Activated CD8-positive, alpha-beta T cell treated with anti-CD3 and anti-CD28 coated beads for 36 hours (primary cell): ENCODE measurements at regions not wholly inside any gene's neighbourhood (a gene's known extent, or its start where the extent isn't known, plus 50 kb on each side); places are given as distances from the start of the nearest gene placed in this dataset.

Source experiments
- ATAC-seq: fragments of 200-7000 bp; cut with Tn5 transposase; one replicate; pipeline ENCODE4 v1.10.0; 2021; ENCODE audit warnings: mild to moderate bottlenecking, moderate library complexity
- CTCF ChIA-PET: fragments of 350-600 bp; sonication (Branson Sonifier 250); formaldehyde crosslinking; loops from one replicate; lab custom pipeline; 2021; ENCODE audit warnings: antibody characterized with exemption; lab: Charles Lee
- POLR2A ChIA-PET: fragments of 350-600 bp; sonication (Branson Sonifier 250); formaldehyde crosslinking; loops from one replicate; lab custom pipeline; 2021; ENCODE audit warnings: antibody characterized with exemption; lab: Charles Lee
- DNase-seq: peaks from one replicate; pipeline ENCODE4 v3.0.0-alpha.2; 2020
- H3K27ac Mint-ChIP-seq: one replicate; pipeline ENCODE4 v1.8.0; 2021; ENCODE audit warnings: mild to moderate bottlenecking, mixed read lengths
- H3K27me3 Mint-ChIP-seq: one replicate; pipeline ENCODE4 v1.8.0; 2021; ENCODE audit warnings: mixed read lengths
- H3K36me3 Mint-ChIP-seq: one replicate; pipeline ENCODE4 v1.8.0; 2021; ENCODE audit warnings: low read depth, mixed read lengths
- H3K4me1 Mint-ChIP-seq: one replicate; pipeline ENCODE4 v1.8.0; 2021; ENCODE audit warnings: low read depth, mixed read lengths
- H3K4me3 Mint-ChIP-seq: one replicate; pipeline ENCODE4 v1.8.0; 2021; ENCODE audit warnings: mild to moderate bottlenecking, moderate library complexity, mixed read lengths
- H3K9me3 Mint-ChIP-seq: one replicate; pipeline ENCODE4 v1.8.0; 2021; ENCODE audit warnings: mixed read lengths
- intact Hi-C: fragments of 100-400 bp; cut with micrococcal nuclease; formaldehyde crosslinking; loops from one replicate; pipeline ENCODE4 v1.10.0; 2022
- TF ChIP-seq, protein P1 (sequence below): fragments of 200-600 bp; IDR thresholded peaks from one replicate; pipeline ENCODE4 v1.8.0; 2022; ENCODE audit warnings: antibody characterized with exemption, mild to moderate bottlenecking

DNA sequence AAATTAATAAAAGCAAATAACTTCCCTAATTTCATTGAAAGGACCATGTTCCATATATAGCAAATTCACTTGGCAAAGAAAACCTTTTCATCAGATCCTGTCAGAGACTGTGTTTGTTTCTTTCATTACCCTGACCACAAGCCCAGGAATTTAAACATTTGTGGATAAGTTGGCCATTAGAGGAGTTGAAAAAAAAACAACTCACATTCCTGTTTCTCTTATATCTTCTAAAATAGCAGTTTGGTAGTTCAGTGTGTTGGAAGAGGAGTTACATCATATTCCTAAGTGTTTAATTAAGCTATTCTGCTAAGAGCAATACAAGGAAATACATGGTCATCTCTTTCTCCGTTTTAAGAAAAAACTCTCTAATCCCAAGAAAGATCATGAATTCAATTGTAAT is 505.6 kb downstream of the TLE1 start:
- POLR2A ChIA-PET: no interaction called here
- no peak overlapping the region for H3K4me3 Mint-ChIP-seq
- TF ChIP-seq, protein P1, sequence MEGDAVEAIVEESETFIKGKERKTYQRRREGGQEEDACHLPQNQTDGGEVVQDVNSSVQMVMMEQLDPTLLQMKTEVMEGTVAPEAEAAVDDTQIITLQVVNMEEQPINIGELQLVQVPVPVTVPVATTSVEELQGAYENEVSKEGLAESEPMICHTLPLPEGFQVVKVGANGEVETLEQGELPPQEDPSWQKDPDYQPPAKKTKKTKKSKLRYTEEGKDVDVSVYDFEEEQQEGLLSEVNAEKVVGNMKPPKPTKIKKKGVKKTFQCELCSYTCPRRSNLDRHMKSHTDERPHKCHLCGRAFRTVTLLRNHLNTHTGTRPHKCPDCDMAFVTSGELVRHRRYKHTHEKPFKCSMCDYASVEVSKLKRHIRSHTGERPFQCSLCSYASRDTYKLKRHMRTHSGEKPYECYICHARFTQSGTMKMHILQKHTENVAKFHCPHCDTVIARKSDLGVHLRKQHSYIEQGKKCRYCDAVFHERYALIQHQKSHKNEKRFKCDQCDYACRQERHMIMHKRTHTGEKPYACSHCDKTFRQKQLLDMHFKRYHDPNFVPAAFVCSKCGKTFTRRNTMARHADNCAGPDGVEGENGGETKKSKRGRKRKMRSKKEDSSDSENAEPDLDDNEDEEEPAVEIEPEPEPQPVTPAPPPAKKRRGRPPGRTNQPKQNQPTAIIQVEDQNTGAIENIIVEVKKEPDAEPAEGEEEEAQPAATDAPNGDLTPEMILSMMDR: no peak
- no peak overlapping the region for H3K27ac Mint-ChIP-seq
- ATAC-seq (no peak), DNase-seq (no peak)
- no peaks in the 10 kb centered on the region for H3K9me3 Mint-ChIP-seq
- intact Hi-C loops: no loop called here
- H3K27me3 Mint-ChIP-seq: peaks cover 1% of the 10 kb centered on the region
- CTCF ChIA-PET: no interaction called here
- no peaks in the 10 kb centered on the region for H3K36me3 Mint-ChIP-seq
- no peaks in the 10 kb centered on the region for H3K4me1 Mint-ChIP-seq

- H3K27me3 Mint-ChIP-seq: peaks cover 1% of the 10 kb centered on the region
- H3K27ac Mint-ChIP-seq: no peak overlapping the region
- no peaks in the 10 kb centered on the region for H3K4me1 Mint-ChIP-seq
- TF ChIP-seq, protein P1: no peak
- CTCF ChIA-PET: no interaction called here
- POLR2A ChIA-PET: no interaction called here
- H3K4me3 Mint-ChIP-seq: no peak overlapping the region
- DNase-seq: no peak
- H3K36me3 Mint-ChIP-seq: no peaks in the 10 kb centered on the region
- intact Hi-C loops: no loop called here
- ATAC-seq: no peak
- H3K9me3 Mint-ChIP-seq: no peaks in the 10 kb centered on the region
These were observed 506.9 kb downstream of the TLE1 start for GRCh38 chr9:81182431-81182830.

- H3K36me3 Mint-ChIP-seq: no peaks in the 10 kb centered on the region
- TF ChIP-seq, protein P1: no peak
- no peaks in the 10 kb centered on the region for H3K27me3 Mint-ChIP-seq
- H3K4me3 Mint-ChIP-seq: no peak overlapping the region
- CTCF ChIA-PET: no interaction called here
- peaks cover 4% of the 10 kb centered on the region for H3K9me3 Mint-ChIP-seq
- DNase-seq (no peak), ATAC-seq (no peak)
- intact Hi-C loops: no loop called here
- H3K4me1 Mint-ChIP-seq: no peaks in the 10 kb centered on the region
- POLR2A ChIA-PET: no interaction called here
- no peak overlapping the region for H3K27ac Mint-ChIP-seq
These were observed 515.3 kb downstream of the TLE1 start for GRCh38 chr9:81174023-81174422.

- H3K36me3 Mint-ChIP-seq: no peaks in the 10 kb centered on the region
- TF ChIP-seq, protein P1: no peak
- no peaks in the 10 kb centered on the region for H3K4me1 Mint-ChIP-seq
- intact Hi-C loops: no loop called here
- no peak overlapping the region for H3K4me3 Mint-ChIP-seq
- no peak overlapping the region for H3K27ac Mint-ChIP-seq
- DNase-seq (no peak), ATAC-seq (no peak)
- H3K27me3 Mint-ChIP-seq: no peaks in the 10 kb centered on the region
- peaks cover 6% of the 10 kb centered on the region for H3K9me3 Mint-ChIP-seq
- ChIA-PET POLR2A (no interaction called here), CTCF (no interaction called here)
These were observed 517.7 kb downstream of the TLE1 start for GRCh38 chr9:81171689-81172088.

- Mint-ChIP-seq H3K9me3 (peaks cover 5% of the 10 kb centered on the region), H3K36me3 (no peaks in the 10 kb centered on the region)
- no peak for DNase-seq
These were observed 527.0 kb downstream of the TLE1 start for GRCh38 chr9:81162361-81162760.

More at GRCh38 chr9:81162361-81162760, 527.0 kb downstream of the TLE1 start:
- ChIA-PET CTCF (no interaction called here), POLR2A (no interaction called here)
- H3K4me1 Mint-ChIP-seq: no peaks in the 10 kb centered on the region
- H3K4me3 Mint-ChIP-seq: no peak overlapping the region
- no peaks in the 10 kb centered on the region for H3K27me3 Mint-ChIP-seq
- H3K27ac Mint-ChIP-seq: no peak overlapping the region
- ATAC-seq: no peak
- intact Hi-C loops: no loop called here
- TF ChIP-seq, protein P1: no peak
